Panc1 (cell line): ENCODE measurements at regions not wholly inside any gene's neighbourhood (a gene's known extent, or its start where the extent isn't known, plus 50 kb on each side); places are given as distances from the start of the nearest gene placed in this dataset.

Experiments used
- CTCF ChIP-seq: fragments of 450-650 bp; IDR thresholded peaks from 2 replicates; pipeline ENCODE4 v1.5.1; 2017; ENCODE audit warnings: mild to moderate bottlenecking
- SIN3A ChIP-seq: IDR thresholded peaks from 2 replicates; pipeline ENCODE4 v1.6.1; 2012; ENCODE audit warnings: low read depth, mild to moderate bottlenecking, low read length, moderate library complexity, borderline replicate concordance; ENCODE audit not compliant: insufficient read depth
- TCF7L2 ChIP-seq: IDR thresholded peaks from 2 replicates; pipeline ENCODE4 v1.6.1; 2011; ENCODE audit warnings: mild to moderate bottlenecking, low read depth, low read length, inconsistent platforms

- no peak for TF ChIP-seq CTCF
- no peak for TF ChIP-seq TCF7L2
- no peak for TF ChIP-seq SIN3A
Measured at GRCh38 chr1:14323568-14324247, 274.8 kb upstream of the KAZN start.
